HEK293 (cell line): ENCODE measurements at regions not wholly inside any gene's neighbourhood (a gene's known extent, or its start where the extent isn't known, plus 50 kb on each side); places are given as distances from the start of the nearest gene placed in this dataset.

ENCODE experiments used
- CTCF ChIP-seq: fragments of 450-650 bp; formaldehyde crosslinking; IDR thresholded peaks from 2 replicates; pipeline ENCODE4 v1.5.1; 2016; ENCODE audit warnings: missing biosample characterization, missing genetic modification characterization
- PBX3 ChIP-seq: sonication (generic); formaldehyde crosslinking; IDR thresholded peaks from 2 replicates; pipeline ENCODE4 v1.8.1; 2022; ENCODE audit warnings: mild to moderate bottlenecking, moderate library complexity, missing genetic modification reagents
- SP2 ChIP-seq: fragments of 450-650 bp; formaldehyde crosslinking; IDR thresholded peaks from 2 replicates; pipeline ENCODE4 v1.5.1; 2016; ENCODE audit warnings: missing biosample characterization, missing genetic modification characterization
- ZBTB1 ChIP-seq: fragments of 450-650 bp; formaldehyde crosslinking; IDR thresholded peaks from 2 replicates; pipeline ENCODE4 v1.5.1; 2016; ENCODE audit warnings: missing biosample characterization, missing genetic modification characterization
- ZBTB17 ChIP-seq: fragments of 450-650 bp; formaldehyde crosslinking; IDR thresholded peaks from 2 replicates; pipeline ENCODE4 v1.5.1; 2016; ENCODE audit warnings: missing biosample characterization, missing genetic modification characterization
- ZBTB44 ChIP-seq: fragments of 450-650 bp; IDR thresholded peaks from 2 replicates; pipeline ENCODE4 v1.5.1; 2018; ENCODE audit warnings: missing biosample characterization, mild to moderate bottlenecking, missing genetic modification characterization
- ZNF121 ChIP-seq: fragments of 450-650 bp; formaldehyde crosslinking; IDR thresholded peaks from 2 replicates; pipeline ENCODE4 v1.5.1; 2016; ENCODE audit warnings: missing biosample characterization, missing genetic modification characterization
- ZNF280C ChIP-seq: fragments of 450-650 bp; formaldehyde crosslinking; IDR thresholded peaks from 2 replicates; pipeline ENCODE4 v1.5.1; 2016; ENCODE audit warnings: missing biosample characterization, missing genetic modification characterization
- ZNF580 ChIP-seq: fragments of 450-650 bp; formaldehyde crosslinking; IDR thresholded peaks from 2 replicates; pipeline ENCODE4 v1.5.1; 2016; ENCODE audit warnings: missing biosample characterization, missing genetic modification characterization
- ZNF660 ChIP-seq: fragments of 450-650 bp; IDR thresholded peaks from 2 replicates; pipeline ENCODE4 v1.5.1; 2018; ENCODE audit warnings: missing biosample characterization, mild to moderate bottlenecking, missing genetic modification characterization

GRCh38 chr20:30499123-30499522, 758.3 kb upstream of the DEFB115 start:
- TF ChIP-seq ZNF121 (tag by site-specific recombination): no peak
- no peak for TF ChIP-seq CTCF (tag by site-specific recombination)
- TF ChIP-seq ZBTB1: no peak
- TF ChIP-seq ZBTB17 (tag by site-specific recombination): no peak
- no peak for TF ChIP-seq ZNF580 (tag by site-specific recombination)
- no peak for TF ChIP-seq ZNF280C (tag by site-specific recombination)
- TF ChIP-seq ZNF660 (tag by site-specific recombination): no peak
- TF ChIP-seq PBX3 (CRISPR knock-in tag): no peak
- TF ChIP-seq SP2: no peak
- TF ChIP-seq ZBTB44 (tag by site-specific recombination): no peak
